GM18517 (cell line): ENCODE measurements at regions not wholly inside any gene's neighbourhood (a gene's known extent, or its start where the extent isn't known, plus 50 kb on each side); places are given as distances from the start of the nearest gene placed in this dataset.
"Not testable (repeated sequence)": the region's sequence is repeated elsewhere in the genome, so short reads cannot be mapped to it uniquely, and the experiment has no call there.

ENCODE experiments used
- ATAC-seq: cut with Tn5 transposase; IDR thresholded peaks from one replicate; pipeline ENCODE4 v1.9.1; 2021; ENCODE audit warnings: mild to moderate bottlenecking, moderate library complexity; ENCODE audit not compliant: unreplicated experiment

DNA sequence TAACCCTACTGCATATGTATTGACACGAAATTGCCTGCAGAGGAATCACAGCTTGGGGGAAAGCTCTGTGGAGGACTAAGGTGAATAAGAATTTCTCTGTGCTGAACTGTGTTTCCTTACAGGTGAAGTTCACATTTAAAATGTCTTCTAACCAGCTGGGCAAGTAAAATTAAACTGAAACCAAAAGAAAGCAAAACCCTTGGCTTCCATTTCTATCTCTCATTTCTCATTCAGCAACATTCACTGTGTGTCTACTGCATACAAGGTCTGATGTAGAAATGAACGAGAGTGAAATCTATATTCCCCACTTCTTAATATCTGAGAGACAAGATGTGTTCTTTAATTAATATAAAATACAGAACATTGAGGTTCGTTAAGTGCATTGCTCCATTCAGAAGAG, 397.3 kb downstream of the SOX11 start:
- ATAC-seq, result no peak

GRCh38 chr2:6103372-6103771, 411.2 kb downstream of the SOX11 start:
- no peak for ATAC-seq

GRCh38 chr2:6103949-6104348, 411.8 kb downstream of the SOX11 start:
- no peak for ATAC-seq

DNA sequence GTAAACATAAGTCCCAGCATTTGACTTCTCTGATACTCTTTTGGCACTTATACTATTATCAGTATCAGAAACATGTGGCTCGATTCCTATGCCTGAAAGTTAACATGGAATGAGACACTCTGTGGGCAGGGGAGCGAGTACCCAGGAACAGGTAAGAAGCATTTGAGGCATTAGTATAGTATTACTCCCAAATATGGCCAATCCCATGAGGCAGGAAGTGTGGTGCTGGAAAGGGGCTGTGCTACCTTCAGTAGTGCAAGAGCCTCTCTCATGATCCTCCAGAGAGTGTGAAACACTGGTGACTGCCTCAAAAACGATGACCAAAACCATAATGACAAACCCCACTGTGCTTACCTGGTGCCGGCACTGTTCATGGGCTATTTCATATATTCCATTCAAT, 415.1 kb downstream of the SOX11 start:
- ATAC-seq, result no peak

GRCh38 chr2:6109831-6110230, 417.6 kb downstream of the SOX11 start:
- ATAC-seq, result no peak

DNA sequence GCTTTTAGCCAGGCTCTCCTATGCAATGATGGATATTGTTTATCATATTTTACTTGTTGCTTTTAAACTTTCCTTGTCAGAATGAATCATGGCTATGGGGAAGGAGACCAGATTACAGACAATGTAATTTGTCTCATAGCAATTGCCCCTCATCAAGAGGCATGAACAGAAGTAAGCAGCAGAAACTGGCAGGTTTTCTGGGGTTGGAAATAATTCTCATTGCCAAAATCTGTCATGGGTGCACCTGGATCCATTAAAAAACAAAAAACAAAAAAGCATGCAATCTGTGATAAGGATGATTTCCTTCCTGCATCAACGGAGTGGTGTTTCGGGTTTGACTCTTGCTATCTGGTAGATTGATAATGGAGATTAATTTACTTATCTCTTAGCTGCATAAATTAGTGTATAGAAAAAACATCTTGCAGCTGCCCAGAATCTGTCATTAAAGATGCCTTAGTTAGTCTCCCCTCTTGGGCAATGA, 419.6 kb downstream of the SOX11 start:
- ATAC-seq, result no peak

GRCh38 chr2:6113786-6114185, 421.6 kb downstream of the SOX11 start:
- no peak for ATAC-seq

DNA sequence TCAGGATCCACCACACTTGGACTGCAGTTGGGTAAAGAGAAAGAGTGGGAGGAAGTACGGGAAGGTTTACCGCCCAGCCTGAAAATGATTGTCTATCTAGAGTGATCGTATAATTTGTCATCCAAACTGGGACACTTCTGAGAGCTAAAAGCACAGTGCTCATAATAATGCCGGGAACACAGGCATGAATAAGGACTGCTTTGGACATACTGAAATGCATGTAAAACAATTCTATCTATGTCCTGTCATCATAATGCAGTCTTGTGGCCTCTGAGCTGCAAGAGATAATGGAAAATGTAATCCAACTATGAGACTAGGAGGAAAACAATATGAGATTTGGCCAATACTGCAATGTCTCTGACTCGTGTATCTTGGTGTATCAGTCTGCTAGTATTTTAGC, 435.5 kb downstream of the SOX11 start:
- ATAC-seq, result no peak

DNA sequence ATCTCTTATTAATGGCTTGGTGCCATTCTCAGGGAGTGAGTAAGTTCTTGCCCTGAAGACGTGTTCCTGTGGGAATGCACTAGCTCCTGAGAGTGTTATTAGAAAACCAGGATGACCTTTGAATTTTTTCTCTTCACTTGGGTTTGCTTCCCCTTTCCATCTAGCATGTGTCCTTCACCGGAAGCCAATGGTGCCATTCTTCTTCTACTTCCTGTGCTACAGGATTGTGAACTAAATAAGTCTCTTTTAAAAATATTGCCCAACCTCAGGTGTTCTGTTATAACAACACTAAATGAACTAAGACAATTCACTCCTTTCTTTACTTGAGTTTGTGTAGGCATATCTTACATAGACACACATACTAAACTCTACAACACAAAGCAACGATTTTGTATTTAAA, 447.0 kb downstream of the SOX11 start:
- ATAC-seq, result no peak

DNA sequence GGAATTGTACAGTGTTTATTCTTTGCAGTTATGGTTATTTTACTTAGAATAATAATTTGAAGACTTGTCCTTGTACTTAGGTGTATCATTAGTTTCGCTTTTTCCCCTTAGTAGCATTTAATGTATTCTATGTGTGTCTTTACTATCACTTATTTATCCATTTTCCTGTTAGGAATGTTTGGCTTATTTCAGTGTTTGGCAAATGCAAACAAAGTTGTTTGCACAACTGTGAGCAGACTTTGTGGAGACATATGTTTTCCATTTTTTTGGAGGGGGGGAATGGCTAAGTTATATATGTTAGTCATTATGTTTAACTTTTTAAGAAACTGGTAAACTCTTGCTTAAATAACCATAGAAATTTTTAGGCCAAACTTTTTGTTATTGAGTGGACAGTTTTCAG, 447.7 kb downstream of the SOX11 start:
- ATAC-seq, result no peak

DNA sequence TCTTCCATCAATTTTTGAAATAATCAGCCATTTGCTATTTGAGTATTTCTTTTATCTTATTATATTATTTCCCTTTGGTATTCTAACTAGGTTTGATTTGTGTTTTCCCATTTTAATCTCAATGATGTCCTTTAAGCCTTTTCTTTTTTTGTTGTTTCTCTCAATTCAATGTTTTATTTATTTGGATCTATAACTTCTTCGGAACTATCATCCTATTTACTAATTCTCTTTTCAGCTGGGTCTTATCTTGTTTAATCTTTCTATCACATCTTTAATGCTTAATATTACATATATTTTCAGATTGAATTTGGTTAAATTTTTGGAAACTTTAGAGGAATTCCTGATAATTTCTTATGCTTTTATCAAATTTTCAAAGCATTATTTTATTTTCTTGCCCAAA, 448.3 kb downstream of the SOX11 start:
- no peak for ATAC-seq

GRCh38 chr2:6143812-6144211, 451.6 kb downstream of the SOX11 start:
- ATAC-seq, result no peak

DNA sequence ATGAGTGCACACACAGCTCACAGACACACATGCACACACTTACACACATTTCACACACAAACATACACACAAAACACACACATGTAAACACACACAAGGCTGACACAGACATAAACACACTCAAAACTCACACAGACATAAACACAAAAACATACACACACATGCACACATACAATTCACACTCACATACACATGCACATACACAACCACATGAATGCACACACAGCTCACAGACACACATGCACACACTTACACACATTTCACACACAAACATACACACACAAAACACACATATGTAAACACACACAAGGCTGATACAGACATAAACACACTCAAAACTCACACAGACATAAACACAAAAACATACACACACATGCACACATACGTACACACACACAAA, 455.0 kb downstream of the SOX11 start:
- ATAC-seq, result not testable (repeated sequence)

DNA sequence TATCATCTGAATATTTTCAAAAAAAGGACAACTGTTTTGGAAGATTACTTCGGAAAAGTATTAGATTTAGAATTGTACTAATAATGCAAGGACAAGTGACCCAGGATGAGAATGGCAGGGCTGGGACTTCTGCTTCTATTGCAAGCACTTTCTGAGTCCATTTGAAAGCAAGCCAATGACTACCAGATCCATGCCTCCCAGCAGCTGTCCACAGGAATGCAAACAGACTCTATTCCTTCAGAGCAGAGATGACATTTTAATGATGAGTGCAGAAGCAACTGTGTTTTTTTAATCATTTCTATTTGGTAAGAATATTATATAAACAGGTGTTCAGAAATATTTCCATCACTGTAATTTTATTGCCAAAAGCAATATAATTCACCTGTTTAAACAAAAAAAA, 456.7 kb downstream of the SOX11 start:
- no peak for ATAC-seq

- ATAC-seq, result no peak
These were observed 467.4 kb downstream of the SOX11 start for GRCh38 chr2:6159606-6160005.

DNA sequence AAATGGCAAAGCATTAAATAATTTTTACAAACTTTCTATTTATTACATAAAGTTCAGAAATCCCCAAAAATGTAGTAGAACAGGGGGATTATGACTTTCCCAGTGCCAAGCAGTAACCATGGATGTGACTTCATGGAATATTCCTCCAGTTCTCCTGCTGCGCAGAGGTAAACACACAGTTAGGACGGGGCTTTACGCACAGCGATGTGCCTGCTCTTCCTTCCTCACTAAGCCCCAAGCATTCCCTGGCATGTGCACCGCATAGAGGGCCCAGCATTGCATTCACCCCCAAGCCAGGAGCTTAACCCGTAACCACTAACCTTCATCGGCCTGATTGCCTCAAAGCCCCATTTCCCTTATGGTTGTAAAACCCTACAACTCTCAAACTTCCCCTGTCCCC, 471.7 kb downstream of the SOX11 start:
- ATAC-seq, result no peak

DNA sequence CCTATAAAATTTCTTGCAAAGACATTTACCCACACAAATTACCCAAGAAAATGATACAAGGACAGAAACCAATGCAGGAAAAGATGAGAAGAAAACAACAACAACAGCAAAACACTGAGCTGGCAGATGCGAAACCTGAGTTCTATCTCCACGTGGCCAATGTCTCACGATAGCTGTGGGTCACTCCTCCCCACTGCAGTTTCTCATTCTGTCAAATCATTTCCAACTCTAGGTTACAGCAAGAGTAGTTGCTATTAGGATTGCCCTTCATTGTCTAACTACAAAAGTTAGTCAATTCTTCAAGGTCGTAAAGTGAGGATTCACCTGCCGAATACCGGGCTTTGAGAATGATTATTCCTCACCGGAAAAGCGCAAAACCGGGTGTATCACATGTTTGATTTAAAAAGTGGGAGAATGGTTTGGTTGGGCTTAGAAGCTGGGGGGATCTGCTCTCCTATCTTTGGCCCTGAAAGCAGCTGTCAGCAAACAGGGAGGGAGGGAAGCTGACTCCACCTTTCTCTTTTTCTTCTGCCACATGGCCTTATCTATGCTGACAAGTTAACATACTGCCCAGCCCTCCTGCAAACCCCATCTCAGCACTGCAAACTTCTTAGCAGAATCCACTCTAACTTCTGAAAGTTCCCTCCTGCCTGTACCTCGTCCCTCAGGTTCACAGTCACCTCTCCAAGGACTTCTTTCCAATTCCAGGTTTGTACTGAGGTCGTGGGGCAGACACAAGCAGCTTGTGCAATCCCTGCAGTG, 473.0 kb downstream of the SOX11 start:
- ATAC-seq, result no peak

DNA sequence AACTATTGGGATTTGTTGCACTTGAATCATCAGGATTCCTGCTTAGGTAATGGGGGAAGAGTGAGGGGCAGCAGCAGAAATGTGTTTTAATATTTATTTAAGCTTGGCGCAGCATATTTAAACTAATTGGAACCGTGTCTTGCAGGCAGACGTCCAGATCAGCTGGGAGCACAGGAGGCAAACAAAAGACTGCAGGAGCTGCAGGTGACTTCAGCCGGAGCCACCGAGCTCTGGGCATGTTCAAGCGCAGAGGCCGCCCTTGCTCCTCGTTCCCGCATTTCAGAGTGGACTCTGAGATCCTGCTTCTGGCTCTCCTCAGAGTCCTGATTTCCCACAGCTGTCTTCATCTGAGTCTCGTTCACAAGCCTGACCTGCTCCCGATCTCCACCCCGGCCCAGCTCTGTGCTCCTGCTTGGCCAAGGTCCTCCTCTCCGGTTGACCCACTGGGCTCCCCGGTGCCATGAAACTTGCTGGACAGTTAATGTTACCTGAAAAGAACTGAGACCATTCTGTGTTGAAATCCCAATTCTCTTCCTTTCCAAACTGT, 475.5 kb downstream of the SOX11 start:
- ATAC-seq, result no peak

GRCh38 chr2:6168485-6168884, 476.3 kb downstream of the SOX11 start:
- ATAC-seq, result no peak

DNA sequence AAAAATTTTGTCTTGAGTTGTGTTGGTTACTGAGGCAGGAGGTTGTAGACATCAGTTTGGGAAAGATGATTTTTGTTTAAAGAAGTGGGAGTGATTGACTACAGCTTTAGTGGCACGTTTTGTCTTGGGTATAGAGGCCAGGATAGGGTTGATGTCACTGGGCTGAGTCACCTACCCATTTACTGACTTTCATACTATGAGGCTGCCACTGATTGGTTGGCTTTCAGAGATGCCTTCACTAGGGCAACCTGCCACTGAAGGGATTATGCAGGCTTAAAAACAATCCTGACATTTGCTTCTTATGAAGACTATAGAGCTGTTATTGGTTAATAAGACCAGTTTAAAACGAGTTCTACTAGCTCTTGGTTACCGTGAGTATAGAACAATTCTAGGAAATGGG, 479.1 kb downstream of the SOX11 start:
- ATAC-seq, result no peak

- no peak for ATAC-seq
These were observed 485.6 kb downstream of the SOX11 start for GRCh38 chr2:6177811-6178210.

DNA sequence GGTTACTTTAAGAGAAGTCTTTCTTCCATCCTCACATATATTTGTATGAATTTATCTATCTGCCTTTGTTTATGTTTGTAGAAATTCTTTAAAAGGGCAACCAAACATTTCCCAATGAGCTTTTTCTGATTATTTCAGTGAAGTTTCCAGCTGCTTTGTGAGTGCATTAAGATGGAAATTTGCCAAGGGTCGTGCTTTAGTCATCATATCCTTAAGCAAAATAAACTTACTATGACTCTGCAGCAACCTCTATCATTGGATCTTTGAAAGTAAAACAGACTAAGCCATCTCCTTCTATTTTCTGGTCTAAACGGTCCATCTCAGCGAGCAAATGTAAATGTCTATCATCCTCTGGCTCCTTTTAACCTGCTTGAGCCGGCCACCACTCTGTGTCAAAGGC, 489.3 kb downstream of the SOX11 start:
- no peak for ATAC-seq

- no peak for ATAC-seq
These were observed 489.7 kb downstream of the SOX11 start for GRCh38 chr2:6181926-6182325.
